NCI-H1436 treated with DMSO at 0.1 percent for 48 hours (cell line): ENCODE measurements at regions not wholly inside any gene's neighbourhood (a gene's known extent, or its start where the extent isn't known, plus 50 kb on each side); places are given as distances from the start of the nearest gene placed in this dataset.

Experiments
- DNase-seq: peaks from one replicate; lab custom pipeline; 2025; lab: John Stamatoyannopoulos, UW

GRCh38 chr14:49240383-49240782, 345.8 kb downstream of the RPS29 start:
- no peak for DNase-seq

GRCh38 chr14:49228552-49228951, 357.6 kb downstream of the RPS29 start:
- DNase-seq, result no peak

GRCh38 chr14:49221316-49221715, 364.9 kb downstream of the RPS29 start:
- DNase-seq, result no peak

GRCh38 chr14:49220492-49220891, 365.7 kb downstream of the RPS29 start:
- no peak for DNase-seq

GRCh38 chr14:49218436-49219092, 367.6 kb downstream of the RPS29 start:
- DNase-seq, result no peak

- DNase-seq, result no peak
Measured at GRCh38 chr14:49212721-49213120, 373.5 kb downstream of the RPS29 start.

GRCh38 chr14:49209416-49209815, 376.8 kb downstream of the RPS29 start:
- no peak for DNase-seq

- DNase-seq, result no peak
Measured at GRCh38 chr14:49206828-49207227, 379.4 kb downstream of the RPS29 start.

- DNase-seq, result no peak
Measured at GRCh38 chr14:49203676-49204075, 382.5 kb downstream of the RPS29 start.

GRCh38 chr14:49199159-49199558, 387.0 kb downstream of the RPS29 start:
- no peak for DNase-seq

- no peak for DNase-seq
Measured at GRCh38 chr14:49196327-49196726, 389.9 kb downstream of the RPS29 start.

GRCh38 chr14:49194067-49194466, 392.1 kb downstream of the RPS29 start:
- DNase-seq, result no peak

GRCh38 chr14:49193332-49194065, 392.7 kb downstream of the RPS29 start:
- DNase-seq, result no peak

- DNase-seq, result no peak
Measured at GRCh38 chr14:49191380-49191779, 394.8 kb downstream of the RPS29 start.

GRCh38 chr14:49189375-49189774, 396.8 kb downstream of the RPS29 start:
- DNase-seq, result no peak

- DNase-seq, result no peak
Measured at GRCh38 chr14:49187799-49188198, 398.4 kb downstream of the RPS29 start.

- no peak for DNase-seq
Measured at GRCh38 chr14:49173765-49174373, 412.3 kb downstream of the RPS29 start.

GRCh38 chr14:49164074-49164473, 422.1 kb downstream of the RPS29 start:
- no peak for DNase-seq

- DNase-seq, result no peak
Measured at GRCh38 chr14:49160983-49161382, 425.2 kb downstream of the RPS29 start.

GRCh38 chr14:49159081-49159480, 427.1 kb downstream of the RPS29 start:
- no peak for DNase-seq

- no peak for DNase-seq
Measured at GRCh38 chr14:49139593-49139992, 446.6 kb downstream of the RPS29 start.

GRCh38 chr14:49134940-49135339, 451.2 kb downstream of the RPS29 start:
- DNase-seq, result no peak

- DNase-seq, result no peak
Measured at GRCh38 chr14:49121246-49121645, 464.9 kb downstream of the RPS29 start.
